ENCODE measurements at regions not wholly inside any gene's neighbourhood (a gene's known extent, or its start where the extent isn't known, plus 50 kb on each side); places are given as distances from the start of the nearest gene placed in this dataset.

DNA sequence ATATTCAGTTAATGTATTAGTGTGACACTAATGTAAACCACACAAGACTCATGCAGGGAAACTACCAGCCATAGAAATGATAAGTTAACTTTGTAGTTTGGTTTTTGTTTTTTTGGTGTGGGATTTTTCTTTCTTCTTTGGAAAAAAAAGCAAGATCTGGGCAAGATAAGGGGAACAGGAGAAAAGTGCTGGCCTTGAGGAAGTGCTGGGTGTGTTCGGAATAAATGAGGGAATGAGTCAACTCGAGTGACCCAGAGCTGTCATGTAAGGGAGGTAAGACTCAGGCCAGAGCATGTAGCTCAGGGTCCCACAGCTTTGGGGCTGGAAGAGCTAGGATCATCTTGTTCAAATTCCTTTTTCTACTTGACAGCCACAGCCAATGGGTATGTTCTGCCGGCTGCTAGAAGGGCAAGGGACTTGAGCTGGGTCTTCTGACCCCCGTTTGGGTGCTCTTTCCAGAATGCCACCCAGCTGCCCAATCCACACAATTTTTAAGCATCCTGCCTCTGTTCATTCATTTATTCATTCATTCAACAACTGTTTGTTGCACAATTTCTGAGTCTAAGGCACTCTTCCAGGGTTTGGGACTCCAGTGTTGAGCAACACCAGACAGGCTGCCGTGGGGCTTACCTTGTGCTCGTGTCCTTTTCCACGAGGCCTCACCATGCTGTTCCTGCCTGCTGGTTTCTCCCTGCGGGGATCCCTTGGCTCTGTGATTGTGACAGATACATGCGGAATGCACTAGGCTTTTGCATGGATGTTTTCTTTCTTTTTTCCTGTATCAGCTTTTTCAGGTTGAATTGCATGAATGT is 54.5 kb downstream of the CLDN34 start:
- no peak for DNase-seq

DNA sequence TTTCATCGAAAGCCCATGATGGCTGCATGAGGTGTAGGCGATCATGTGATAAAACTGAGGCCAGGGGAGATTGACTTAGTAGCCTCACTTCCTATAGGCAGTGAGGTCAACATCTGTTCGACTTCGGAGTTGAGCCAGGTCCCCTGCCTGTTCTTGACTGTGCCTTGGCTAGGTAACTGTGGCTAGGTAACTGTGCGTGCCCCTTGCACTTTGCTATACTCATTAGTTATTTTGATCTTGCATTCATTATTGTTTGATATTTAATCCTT is 55.0 kb downstream of the CLDN34 start:
- DNase-seq: no peak

GRCh38 chrX:10022580-10023245 is 55.6 kb downstream of the CLDN34 start:
- DNase-seq: no peak

DNA sequence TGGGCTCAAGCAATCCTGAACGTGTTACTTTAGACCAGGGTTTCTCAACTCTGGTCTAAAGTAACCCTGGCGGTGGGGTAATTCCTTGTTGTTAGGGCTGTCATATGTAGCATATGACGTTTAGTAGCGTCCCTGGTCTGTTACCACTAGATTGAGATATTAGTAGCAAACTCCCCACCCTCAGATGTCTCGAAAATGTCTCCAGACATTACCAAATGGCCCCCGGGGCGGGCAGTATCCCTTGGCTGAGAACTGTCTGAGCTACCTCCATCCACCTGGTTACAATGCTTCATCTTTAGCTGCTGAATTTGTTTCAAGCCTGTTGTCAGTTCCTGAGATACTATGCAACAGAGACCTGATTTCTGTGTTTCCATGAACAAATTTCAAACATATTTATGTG is 56.7 kb downstream of the CLDN34 start:
- DNase-seq: no peak

GRCh38 chrX:10025742-10026493 is 58.8 kb downstream of the CLDN34 start:
- DNase-seq: peak in 1 of 56 donors; percentile 19

GRCh38 chrX:10028283-10029104 is 61.3 kb downstream of the CLDN34 start:
- no peak for DNase-seq

GRCh38 chrX:10030570-10030969 is 63.4 kb downstream of the CLDN34 start:
- DNase-seq: no peak

GRCh38 chrX:10031746-10032145 is 64.6 kb downstream of the CLDN34 start:
- DNase-seq: no peak

DNA sequence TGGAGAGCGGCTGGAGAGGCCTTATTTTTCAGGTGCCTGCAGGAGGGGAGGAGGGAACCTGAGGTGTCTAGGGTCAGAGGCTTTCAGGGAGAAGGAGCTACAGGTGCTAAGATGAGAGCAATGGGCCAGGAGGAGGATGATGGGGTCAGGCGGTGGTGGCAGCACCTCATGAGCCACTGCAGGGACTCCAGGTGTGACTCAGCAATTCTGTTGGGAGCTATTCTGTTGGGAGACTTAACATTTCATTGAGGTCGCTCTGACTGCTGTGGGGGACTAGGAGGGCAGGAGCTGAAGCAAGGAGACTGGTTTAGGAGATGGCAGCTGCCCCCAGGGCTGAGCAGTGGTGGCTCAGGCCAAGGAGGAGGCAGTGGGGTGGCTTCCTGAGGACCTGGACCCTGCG is 65.0 kb downstream of the CLDN34 start:
- DNase-seq: no peak

- no peak for DNase-seq
Measured at GRCh38 chrX:10033375-10034007, 66.3 kb downstream of the CLDN34 start.

DNA sequence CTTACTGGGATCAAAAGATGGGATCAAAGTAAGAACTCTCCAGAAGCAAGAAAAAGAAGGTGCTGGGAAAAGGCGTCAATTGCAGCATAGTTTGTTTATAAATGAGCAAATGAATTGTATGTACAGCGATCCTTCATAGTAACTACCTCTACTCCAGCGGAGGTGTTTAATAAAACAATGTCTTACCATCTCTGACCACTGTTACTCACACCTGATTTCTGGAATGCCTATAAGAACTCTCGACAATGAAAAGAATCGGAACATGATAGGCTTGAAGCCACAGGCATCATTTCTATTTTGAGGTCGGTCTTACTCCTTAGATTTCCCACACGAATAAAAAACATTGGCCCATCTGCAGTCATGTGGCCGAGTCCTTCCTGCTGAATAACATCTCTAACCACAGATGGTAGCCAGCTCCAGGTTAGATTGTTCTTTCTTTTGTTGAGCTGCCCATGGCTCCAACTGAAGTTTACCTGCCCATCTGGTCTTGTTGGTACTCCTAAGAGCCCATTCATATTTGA is 67.6 kb downstream of the CLDN34 start:
- DNase-seq: no peak

- no peak for DNase-seq
Measured at GRCh38 chrX:10038585-10038984, 71.4 kb downstream of the CLDN34 start.

DNA sequence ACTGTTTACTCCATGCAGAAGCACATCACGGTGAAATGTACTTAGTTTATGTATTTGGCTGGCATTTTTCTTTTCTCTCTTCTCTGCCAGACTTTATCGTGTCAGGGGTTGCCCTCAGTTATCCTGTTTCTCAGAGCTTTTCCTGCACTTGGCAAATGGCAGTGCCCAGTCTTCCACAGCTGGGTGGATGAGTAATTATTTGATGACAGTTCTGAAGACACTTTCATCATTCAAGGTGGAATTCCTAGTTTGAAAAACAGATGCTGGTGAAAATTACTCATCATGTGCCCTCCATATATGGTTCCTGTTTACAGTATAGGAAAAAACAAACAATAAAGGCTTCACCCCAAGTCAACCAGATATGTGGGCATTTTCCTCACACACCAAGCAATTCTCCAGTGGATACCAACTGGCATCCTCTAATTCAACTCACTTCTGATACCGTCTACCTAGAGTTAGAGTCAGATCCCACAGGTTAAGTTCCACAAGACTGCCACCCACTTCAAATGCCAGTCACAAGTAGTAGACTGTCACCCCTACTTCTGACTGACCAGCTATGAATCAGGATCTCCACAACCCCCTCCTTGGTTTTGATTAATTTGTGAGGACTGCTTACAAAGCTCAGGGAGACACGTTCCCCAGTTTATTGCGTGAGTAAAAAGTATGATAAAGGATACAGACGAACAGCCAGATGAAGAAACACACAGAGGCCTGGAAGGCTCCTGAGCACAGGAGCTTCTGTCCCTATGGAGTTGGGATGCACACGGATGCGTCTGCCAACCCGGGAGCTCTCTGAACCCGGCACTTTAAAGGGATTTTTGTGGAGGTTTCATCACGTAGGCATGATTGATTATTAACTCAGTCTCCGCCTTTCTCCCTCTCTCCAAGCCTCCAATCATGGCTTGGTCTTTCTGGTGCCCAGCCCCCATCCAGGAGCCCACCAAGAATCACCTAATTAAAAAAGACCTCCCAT is 72.9 kb downstream of the CLDN34 start:
- DNase-seq: no peak

GRCh38 chrX:10040961-10041360 is 73.8 kb downstream of the CLDN34 start:
- DNase-seq: no peak

- DNase-seq: no peak
Measured at GRCh38 chrX:10041383-10041782, 74.2 kb downstream of the CLDN34 start.

DNA sequence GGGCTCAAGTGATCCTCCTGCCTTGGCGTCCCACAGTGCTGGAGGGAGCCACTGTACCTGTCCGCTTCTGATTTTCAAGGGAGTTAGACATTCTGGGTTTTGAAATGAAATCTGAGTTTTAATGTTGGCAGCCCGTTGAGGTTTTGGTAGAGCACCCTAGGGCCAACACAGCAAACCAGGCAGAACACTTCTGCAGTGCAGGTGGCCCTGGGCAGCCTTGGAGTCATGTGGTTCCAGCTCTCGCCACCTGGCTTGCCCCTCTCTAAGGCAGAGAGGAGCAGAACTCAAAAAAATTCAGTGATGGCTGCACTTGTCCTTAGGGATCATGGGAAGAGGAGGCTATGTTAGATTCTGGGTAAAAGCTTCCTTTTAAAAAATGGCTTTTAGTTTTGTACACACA is 74.9 kb downstream of the CLDN34 start:
- DNase-seq: no peak

- DNase-seq: no peak
Measured at GRCh38 chrX:10043386-10043785, 76.2 kb downstream of the CLDN34 start.

DNA sequence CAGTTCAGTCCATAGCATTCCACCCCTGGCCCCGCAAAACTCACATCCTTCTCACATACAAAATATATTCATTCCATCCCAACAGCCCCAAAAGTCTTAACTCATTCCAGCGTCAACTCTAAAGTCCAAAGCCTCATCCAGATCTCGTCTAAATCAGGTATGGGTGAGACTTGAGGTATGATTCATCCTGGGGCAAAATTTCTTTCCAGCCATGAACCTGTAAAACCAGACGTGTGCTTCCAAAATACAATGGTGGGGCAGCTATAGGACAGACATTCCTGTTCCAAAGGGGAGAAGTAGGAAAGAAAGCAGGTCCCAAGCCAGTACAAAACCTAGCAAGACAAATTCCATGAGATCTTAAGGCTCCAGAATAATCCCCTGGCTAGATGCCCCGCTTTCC is 76.9 kb downstream of the CLDN34 start:
- DNase-seq: peak in 1 of 56 donors; percentile 1

DNA sequence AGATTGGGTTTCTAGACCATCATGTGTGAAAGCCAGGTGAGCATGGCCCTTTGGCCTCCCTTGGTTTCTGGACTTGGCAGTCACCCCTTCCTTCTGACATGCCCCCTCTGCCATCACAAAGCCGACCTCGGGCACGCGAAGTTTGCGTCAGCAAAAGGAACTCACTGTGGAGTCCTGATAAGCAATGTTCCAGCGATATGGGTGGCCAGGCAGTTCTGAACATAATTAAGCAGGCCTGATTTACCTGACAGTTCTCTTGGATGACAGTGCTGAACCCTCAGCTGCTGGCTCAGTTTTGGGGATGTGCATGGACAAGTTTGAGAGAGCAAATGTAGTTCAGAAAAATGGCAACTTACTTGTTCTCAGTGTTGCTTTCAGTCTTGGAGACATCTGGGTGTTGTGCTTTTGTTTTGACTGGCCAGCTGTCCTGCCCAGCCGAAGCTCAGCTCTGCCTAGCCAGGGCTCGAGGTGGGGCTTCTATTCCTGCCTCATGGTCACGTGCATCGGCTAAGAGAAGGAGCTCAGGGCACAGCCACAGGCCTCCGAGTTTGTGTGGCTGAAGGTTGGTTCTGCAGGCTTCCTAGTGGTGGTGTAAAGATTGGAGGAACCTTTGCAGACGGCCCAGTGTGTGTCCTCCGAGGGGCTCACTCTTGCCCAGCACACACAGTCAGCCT is 78.3 kb downstream of the CLDN34 start:
- DNase-seq: no peak
